ENCODE measurements at regions not wholly inside any gene's neighbourhood (a gene's known extent, or its start where the extent isn't known, plus 50 kb on each side); places are given as distances from the start of the nearest gene placed in this dataset.

DNA sequence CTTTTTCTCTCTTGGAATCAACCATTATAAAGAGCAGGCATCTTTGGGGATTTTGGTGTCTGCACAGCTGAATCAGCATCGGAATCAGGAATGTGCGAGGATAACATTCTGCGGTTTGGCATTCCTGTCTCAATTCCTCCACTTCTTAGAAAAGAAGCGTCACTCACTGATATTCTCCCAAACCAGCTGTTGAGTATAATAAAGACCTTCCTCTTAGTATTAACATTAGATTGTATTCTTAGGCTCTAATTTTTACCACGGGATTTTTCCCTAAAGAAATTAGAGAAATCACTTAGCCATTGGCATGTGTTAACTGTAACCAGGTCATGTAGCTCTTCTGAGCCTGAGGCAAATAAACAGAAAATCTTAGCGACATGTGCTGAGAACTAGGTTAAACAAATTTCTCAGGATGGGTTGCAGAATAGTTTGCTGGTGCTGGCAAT is 128.7 kb downstream of the TMX1 start:
- TF ChIP-seq CTCF (conservative IDR thresholded peaks at IDR 0.05 in 1 of 2, IDR thresholded peaks at IDR 0.05 in 1 of 2; ENCODE audit: low read depth in 1 of 2, low read length in 2 of 2) (no peak), EZH2 (IDR thresholded peaks at IDR 0.05; ENCODE audit: low read length, missing control alignments) (no peak)

Measured in fibroblast of lung (primary cell).